Middle frontal gyrus (tissue), 1 donor: ENCODE measurements at regions not wholly inside any gene's neighbourhood (a gene's known extent, or its start where the extent isn't known, plus 50 kb on each side); places are given as distances from the start of the nearest gene placed in this dataset.

Source experiments
- DNase-seq: peaks from one replicate; pipeline ENCODE4 v3.0.0-alpha.2; 2015; ENCODE audit warnings: low spot score; ENCODE audit errors: extremely low spot score

- DNase-seq: no peak
These were observed 342.6 kb upstream of the ZMIZ1 start for GRCh38 chr10:78726171-78726570.

- no peak for DNase-seq
These were observed 341.5 kb upstream of the ZMIZ1 start for GRCh38 chr10:78727251-78727650.

DNA sequence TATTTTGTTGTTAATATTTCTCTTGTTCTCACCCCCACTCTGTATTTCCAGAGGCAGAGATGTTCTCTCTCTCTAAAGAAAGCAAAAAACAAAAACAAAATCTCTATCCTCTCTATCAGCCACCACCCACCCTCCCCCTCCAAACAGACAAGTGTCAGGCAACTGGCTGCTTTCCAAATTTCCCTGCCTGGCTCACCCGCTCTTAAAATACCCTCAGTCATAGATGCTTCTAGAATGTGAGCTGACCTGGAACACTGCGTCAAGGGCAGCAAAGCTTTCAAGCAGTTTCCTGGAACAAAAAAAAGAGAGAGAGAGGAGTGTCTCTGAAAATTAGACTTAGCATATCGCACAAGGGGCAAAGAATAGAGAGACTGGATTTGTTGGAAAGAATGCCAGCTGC lies 341.0 kb upstream of the ZMIZ1 start:
- DNase-seq: no peak

DNA sequence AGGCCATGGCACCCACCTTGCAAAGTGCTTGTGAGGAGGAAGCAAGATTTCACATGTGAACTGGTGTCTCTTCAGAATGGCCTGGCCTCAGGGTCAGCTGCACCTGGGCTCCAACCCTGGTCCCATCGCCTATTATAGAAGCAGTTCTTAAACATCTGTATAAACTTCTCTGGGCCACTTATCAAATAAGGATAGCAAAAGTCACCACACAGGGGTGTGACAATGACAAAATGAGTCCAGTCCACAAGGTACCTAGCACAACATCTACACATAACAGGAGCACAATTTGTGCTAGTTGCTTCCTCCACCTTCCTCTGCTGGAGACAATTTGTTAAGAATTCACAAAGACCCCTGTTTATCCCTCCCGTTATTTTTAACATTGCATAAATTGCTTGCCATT lies 340.6 kb upstream of the ZMIZ1 start:
- no peak for DNase-seq

DNA sequence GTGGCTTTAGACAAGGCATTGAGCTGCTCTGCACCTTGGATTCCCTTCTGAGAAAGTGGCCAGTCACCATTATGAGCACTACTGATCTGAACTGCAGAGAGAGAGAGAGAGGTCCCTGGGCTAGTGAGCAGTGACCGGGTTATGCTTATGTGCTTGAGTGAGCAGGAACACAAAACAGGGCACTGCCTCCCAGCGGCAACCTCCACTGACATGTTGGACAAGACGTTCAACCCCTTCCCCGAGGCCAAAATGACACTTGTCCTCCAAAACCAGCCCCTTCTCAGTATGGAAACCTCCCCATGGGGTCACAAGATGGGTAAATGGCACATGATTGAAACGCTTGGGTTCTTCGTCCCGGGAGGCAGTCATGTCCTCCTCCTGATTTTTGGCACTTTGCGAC lies 339.4 kb upstream of the ZMIZ1 start:
- DNase-seq: no peak

DNA sequence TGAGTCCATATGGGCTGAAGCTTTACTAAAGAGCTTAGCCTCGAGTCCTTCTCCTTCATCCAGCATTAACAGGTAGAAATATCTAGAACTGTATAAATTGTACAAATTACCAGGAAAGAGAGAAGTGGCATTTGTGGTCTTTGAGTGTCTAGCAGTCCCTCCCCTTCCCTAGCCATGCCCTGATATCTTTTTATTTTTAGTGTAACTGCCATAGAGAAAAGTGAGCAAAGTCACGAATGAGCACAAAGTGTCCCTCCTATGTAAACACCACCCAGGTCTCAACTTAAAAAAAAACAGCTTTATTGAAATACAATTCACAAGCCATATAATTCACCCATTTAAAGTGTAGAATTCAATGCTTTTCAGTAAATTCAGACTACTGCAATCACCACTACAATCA lies 339.0 kb upstream of the ZMIZ1 start:
- DNase-seq: no peak

GRCh38 chr10:78730754-78731153 lies 338.0 kb upstream of the ZMIZ1 start:
- no peak for DNase-seq

- no peak for DNase-seq
These were observed 337.1 kb upstream of the ZMIZ1 start for GRCh38 chr10:78731675-78732074.

- DNase-seq: no peak
These were observed 336.4 kb upstream of the ZMIZ1 start for GRCh38 chr10:78732381-78732780.

GRCh38 chr10:78736926-78737630 lies 331.7 kb upstream of the ZMIZ1 start:
- no peak for DNase-seq

DNA sequence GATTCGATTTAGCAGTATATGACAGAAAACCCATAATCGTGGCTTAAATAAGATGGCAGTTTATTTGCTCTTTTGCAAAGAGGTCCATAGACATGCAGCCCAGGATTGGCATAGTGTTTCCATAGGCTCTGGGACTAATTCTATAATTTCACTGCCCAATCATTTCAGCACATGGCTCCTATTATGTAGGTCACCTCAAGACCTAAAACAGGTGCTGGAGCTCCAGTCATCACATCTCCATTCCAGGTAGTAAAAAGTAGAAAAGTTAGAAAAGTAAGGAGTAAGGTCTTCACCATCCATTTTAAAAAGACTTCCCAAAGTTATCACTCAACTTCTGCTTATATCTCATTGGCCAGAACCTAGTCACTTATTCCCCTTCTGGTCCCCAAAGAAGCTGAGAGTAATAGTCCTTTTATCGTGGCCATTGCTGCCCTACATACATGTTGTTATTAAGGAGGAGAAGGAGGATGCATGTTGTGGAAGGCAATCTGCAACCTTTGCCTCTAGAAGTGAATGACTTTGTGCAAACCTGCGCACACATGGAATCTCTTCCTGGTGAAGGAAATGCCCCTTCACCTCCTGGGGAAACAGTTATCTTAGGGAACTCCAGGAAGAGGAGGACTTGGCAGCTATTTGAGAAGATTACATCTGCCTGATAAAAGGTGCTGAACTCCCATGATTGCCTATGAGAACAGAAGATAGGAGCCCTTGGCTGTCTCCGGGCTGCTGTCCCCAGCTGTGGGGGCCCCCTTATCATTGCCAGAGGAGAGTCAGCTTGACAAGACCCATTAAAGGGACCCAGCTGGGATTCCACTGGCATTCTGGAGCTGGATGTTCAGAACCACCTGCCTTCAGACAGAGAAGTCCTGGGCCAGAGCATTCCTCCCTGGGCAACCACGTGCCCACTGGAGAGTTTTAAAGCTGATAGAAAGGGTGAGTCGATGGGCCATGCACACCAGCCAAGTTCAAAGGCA lies 330.6 kb upstream of the ZMIZ1 start:
- no peak for DNase-seq

DNA sequence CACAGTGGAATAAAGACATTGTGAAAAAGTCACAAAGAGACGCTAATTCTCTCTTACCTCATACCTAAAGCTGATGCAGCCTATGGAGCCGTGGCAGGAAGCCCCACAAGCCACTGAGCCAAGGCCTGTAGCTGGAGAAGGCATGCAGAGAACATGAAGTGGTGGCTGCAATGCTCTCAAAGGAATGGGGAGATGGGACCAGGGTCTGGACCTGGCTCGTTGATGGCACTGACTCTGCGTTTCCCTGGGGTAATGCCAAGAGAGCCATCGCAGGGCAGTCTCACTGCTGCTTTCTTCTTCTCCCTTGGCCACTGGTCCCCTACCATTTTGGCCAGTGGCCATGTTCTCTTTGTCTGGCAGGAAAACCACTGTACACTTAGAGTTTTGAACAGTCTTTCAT lies 329.9 kb upstream of the ZMIZ1 start:
- DNase-seq: no peak

- no peak for DNase-seq
These were observed 329.2 kb upstream of the ZMIZ1 start for GRCh38 chr10:78739444-78740053.

DNA sequence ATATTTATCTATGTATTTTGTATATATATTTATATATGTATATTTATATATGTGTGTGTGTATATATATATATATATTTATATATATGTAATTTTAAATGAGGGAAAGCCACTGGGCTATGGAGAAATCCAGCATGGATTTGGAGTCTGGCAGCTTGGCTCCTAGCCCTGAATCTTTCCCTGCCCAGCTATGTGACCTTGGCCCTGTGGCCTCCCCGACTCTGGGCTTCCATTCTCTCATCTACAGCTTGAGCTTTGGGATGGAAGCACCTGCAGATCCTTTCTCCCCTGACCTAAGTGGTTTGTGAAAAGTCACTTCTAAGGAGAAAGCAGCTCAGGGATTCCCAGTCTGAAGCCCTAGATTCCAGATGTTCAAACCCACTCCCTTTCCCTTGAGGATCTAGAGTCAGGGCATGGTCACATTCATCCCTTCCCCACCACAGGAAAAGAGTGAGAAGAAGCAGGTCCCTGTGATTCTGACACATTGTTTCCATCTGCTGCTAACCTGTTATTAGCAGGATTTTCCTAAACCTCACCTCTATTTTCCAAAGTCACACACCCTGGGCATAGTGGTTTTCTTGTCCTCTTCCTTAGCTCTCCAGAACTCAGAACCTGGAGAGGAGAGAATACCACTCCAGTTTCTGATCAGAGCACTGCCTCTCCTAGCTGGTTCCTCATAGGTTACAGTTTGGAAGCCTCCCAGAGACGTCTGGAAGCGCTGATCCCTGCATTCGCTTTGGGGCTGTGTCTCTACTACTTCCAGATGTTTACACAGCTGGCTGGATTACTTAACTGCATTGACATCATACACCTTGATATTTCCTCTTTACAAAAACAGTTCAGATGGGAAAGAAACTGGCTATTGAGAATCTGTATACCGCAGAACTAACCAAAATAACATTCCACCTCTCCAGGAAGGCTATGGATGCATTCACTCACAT lies 327.5 kb upstream of the ZMIZ1 start:
- no peak for DNase-seq

DNA sequence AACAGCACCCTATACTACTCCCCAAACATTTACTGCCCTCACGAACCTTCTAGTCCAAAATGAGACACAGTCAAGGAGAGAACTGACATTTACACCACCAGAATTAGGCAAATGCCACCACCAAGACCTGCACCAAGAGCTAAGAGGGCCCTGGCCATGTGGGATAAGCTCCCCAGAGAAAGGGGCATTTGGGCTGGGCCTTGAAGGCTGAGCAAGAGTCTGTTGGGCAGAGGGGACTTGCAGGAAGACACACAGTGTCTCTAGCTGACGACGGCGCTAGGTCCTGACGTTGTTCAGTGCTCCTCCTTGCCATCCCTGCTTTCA lies 326.4 kb upstream of the ZMIZ1 start:
- DNase-seq: no peak

DNA sequence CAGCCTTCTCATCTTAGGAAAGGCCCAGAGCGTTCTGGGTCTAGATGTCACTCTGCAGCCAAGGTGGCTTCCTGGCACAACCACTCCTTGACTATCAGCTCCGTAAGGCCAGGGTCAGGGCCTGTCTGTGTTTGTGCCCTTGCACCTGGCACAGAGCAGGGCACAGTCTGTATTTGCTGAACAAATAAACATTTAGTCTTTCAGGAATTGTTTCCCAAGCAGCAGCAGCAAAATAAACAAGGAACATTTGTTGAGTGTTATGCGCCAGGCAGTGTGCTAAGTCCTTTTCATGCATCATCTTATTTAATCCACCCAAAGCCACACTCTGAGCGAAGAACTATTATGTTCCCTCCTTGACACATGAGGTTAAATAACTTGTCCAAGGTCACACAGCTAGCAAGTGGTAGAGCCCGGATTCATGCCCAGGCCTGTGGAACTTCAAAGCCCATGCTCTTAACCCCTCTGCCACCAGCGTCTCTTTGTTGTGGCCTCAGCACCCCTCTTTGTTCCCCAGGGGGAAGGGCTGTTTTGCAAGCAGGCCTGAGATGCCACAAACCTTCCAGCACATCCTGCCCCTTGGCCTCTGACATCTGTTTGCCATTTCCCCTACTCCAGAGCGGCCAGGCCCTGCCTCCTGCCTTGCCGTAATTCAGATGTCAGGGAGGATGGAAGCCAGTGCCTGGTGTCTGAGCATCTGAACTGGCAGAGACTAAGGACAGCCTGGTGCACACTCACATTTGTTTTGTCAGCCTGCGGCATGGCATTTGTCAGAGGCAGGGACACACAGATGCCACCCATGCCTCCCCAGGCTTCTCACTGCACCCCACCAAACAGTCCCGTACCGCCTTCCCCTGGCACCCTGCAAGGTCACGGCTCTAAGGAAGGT lies 325.8 kb upstream of the ZMIZ1 start:
- DNase-seq: no peak

- no peak for DNase-seq
These were observed 324.7 kb upstream of the ZMIZ1 start for GRCh38 chr10:78744056-78744455.

DNA sequence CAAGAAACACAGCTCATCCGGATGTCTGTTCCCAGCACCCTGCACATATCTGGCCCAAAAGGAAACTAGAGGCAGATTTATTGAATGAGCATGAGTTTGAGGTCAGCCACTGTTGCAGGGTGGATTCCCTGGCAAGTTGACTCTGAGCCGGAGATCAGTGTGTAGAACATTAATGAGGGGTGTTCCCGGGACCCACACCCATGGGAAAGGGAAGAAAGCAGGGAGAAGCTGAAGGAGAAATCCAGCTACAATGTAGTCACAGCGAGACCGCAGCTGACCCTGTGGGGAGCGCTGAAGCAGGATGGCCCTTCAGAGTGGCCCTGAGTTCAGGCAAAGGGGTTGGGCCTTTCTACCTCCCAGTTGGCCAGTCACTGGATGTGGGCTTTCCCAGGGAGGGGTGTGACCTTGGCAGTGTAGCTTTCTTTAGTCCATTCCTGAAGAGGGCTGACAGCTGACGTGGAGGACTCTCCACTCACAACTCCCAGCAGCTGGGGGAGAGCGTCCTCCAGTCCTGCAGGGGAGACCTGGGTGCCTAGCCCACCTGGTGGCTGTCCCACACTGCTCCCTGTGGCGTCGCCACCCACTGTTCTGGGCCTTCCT lies 324.2 kb upstream of the ZMIZ1 start:
- DNase-seq: no peak

DNA sequence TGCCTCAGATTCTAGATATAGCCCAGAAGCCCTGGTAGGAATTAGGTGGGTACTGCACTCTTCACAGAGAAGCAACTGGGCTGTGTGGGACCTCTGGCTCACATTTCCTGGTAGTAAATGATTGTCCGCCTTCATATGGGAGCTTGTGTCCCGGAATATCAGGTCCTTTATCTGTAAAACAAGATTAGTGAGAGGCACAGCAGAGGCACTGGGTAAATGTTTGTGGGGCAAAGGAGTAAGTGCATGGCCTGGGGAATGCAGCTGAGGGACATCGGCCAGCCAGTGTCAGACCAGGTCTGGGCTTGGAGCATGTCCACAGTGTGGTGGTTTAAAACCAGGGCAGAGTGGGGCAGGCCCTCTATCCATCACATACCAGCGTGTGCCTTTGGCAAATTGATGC lies 323.3 kb upstream of the ZMIZ1 start:
- DNase-seq: no peak
